ENCODE measurements at regions not wholly inside any gene's neighbourhood (a gene's known extent, or its start where the extent isn't known, plus 50 kb on each side); places are given as distances from the start of the nearest gene placed in this dataset.

GRCh38 chr9:26579056-26579455 is 313.5 kb downstream of the CAAP1 start:
- TF ChIP-seq, protein P1, sequence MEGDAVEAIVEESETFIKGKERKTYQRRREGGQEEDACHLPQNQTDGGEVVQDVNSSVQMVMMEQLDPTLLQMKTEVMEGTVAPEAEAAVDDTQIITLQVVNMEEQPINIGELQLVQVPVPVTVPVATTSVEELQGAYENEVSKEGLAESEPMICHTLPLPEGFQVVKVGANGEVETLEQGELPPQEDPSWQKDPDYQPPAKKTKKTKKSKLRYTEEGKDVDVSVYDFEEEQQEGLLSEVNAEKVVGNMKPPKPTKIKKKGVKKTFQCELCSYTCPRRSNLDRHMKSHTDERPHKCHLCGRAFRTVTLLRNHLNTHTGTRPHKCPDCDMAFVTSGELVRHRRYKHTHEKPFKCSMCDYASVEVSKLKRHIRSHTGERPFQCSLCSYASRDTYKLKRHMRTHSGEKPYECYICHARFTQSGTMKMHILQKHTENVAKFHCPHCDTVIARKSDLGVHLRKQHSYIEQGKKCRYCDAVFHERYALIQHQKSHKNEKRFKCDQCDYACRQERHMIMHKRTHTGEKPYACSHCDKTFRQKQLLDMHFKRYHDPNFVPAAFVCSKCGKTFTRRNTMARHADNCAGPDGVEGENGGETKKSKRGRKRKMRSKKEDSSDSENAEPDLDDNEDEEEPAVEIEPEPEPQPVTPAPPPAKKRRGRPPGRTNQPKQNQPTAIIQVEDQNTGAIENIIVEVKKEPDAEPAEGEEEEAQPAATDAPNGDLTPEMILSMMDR (IDR thresholded peaks at IDR 0.05): no peak
- TF ChIP-seq POLR2A (IDR thresholded peaks at IDR 0.05): no peak
- DNase-seq (ENCODE audit: low spot score in 2 of 2): no peak
- WGBS, 2 donors: 56 to 74% methylated on average over 2 of the region's 2 CpGs
- no peak overlapping the region for H3K4me3 ChIP-seq (ENCODE audit: low read depth, poor library complexity, severe bottlenecking)
- intact Hi-C loops (cut with DNase I; ENCODE audit: low total_unique reads): no loop called here

DNA sequence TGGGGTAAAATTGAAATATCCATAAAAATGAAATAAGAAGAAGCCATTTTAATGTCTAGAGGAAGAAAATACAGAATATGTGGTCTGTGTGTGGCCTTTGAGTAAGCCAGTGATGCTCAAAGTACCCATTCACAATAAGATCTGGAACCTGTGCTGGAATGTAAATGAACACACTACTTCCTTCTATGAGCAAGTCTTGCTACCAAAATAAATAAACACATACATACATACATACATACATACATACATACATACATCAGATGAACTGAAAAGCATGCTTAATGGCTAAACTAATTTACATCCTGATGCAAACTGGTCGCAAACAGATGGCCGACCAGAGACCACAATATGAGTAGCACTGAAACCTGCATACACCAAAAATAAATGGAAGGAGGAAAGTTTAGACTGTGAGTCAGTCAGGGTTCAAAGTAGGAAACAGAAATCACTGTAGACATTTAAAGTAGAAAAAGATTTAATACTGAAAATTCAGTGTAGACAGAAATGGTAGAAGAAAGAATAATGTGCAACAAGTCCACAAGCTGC is 317.6 kb downstream of the CAAP1 start:
- no peak overlapping the region for H3K4me3 ChIP-seq (ENCODE audit: low read depth, poor library complexity, severe bottlenecking)
- TF ChIP-seq POLR2A (IDR thresholded peaks at IDR 0.05): no peak
- TF ChIP-seq, protein P1 (IDR thresholded peaks at IDR 0.05): no peak
- no peak for DNase-seq (ENCODE audit: low spot score in 2 of 2)
- WGBS, 2 donors: 88 to 98% methylated on average over 2 of the region's 2 CpGs
- intact Hi-C loops (cut with DNase I; ENCODE audit: low total_unique reads): no loop called here

- WGBS, 2 donors: 56 to 65% methylated on average over 2 of the region's 2 CpGs
- no peak for TF ChIP-seq POLR2A (IDR thresholded peaks at IDR 0.05)
- TF ChIP-seq, protein P1 (IDR thresholded peaks at IDR 0.05): no peak
- H3K4me3 ChIP-seq (ENCODE audit: low read depth, poor library complexity, severe bottlenecking): no peak overlapping the region
- DNase-seq (ENCODE audit: low spot score in 2 of 2): no peak
- intact Hi-C loops (cut with DNase I; ENCODE audit: low total_unique reads): no loop called here
Measured at GRCh38 chr9:26574256-26574655, 318.3 kb downstream of the CAAP1 start.

DNA sequence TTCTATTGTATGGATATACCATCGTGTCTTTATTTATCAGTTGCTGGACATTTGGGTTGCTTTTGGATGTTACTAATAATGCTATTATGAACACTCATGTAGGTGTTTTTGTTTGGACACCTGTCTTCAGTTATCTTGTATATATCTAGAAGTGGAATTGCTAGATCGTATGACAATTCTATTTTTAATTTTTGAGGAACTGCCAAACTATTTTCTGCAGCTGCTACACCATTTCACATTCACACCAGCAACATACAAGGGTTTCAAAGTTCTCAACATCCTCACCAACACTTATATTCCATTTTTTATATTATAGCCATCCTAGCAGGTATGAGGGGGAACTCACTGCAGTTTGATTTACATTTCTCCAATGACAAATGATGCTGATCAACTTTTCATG is 324.6 kb downstream of the CAAP1 start:
- no peak for DNase-seq (ENCODE audit: low spot score in 2 of 2)
- WGBS, 2 donors: 53 to 61% methylated on average over 2 of the region's 2 CpGs
- TF ChIP-seq POLR2A (IDR thresholded peaks at IDR 0.05): no peak
- TF ChIP-seq, protein P1 (IDR thresholded peaks at IDR 0.05): no peak
- intact Hi-C loops (cut with DNase I; ENCODE audit: low total_unique reads): no loop called here
- H3K4me3 ChIP-seq (ENCODE audit: low read depth, poor library complexity, severe bottlenecking): no peak overlapping the region

DNA sequence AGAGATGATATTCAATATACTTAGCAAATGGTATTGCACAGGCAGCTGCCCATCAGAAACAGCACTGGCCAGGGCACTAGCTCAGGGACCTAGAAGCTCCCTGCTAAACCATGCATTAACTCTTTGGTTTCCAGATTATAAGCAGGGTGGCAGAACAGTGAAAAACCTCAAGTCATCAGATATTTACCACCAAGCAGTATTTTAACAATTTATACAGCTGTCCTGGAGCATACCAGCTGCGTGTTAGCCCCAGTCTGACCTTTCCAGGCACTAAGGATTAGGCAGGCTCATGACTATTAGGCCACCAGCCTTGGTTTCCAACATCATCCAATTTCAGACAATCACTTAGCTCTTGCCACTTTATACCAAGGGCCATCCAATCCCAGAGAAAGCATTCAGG is 326.5 kb downstream of the CAAP1 start:
- WGBS, 2 donors: 65 to 79% methylated on average over 1 of the region's 1 CpG
- no peak for DNase-seq (ENCODE audit: low spot score in 2 of 2)
- intact Hi-C loops (cut with DNase I; ENCODE audit: low total_unique reads): no loop called here
- no peak overlapping the region for H3K4me3 ChIP-seq (ENCODE audit: low read depth, poor library complexity, severe bottlenecking)
- TF ChIP-seq, protein P1 (IDR thresholded peaks at IDR 0.05): no peak
- TF ChIP-seq POLR2A (IDR thresholded peaks at IDR 0.05): no peak

GRCh38 chr9:26565118-26565517 is 327.5 kb downstream of the CAAP1 start:
- 58 to 63% methylated on average over 2 of the region's 2 CpGs for WGBS, 2 donors
- intact Hi-C loops (cut with DNase I; ENCODE audit: low total_unique reads): no loop called here
- DNase-seq (ENCODE audit: low spot score in 2 of 2): no peak
- no peak overlapping the region for H3K4me3 ChIP-seq (ENCODE audit: low read depth, poor library complexity, severe bottlenecking)
- TF ChIP-seq, protein P1 (IDR thresholded peaks at IDR 0.05): no peak
- TF ChIP-seq POLR2A (IDR thresholded peaks at IDR 0.05): no peak

All from lower leg skin (tissue), 4 donors.